CD14-positive monocyte (primary cell): ENCODE measurements at regions not wholly inside any gene's neighbourhood (a gene's known extent, or its start where the extent isn't known, plus 50 kb on each side); places are given as distances from the start of the nearest gene placed in this dataset.

ENCODE experiments used
- DNase-seq, 3 donors: peaks; one replicate each; pipeline ENCODE4 v3.0.0-alpha.2; 2011 to 2022
- H2AFZ ChIP-seq: 2 replicates; pipeline ENCODE4 v1.6.0; 2012; ENCODE audit warnings: mild to moderate bottlenecking, low read depth, low read length, inconsistent platforms; ENCODE audit not compliant: insufficient read depth, poor library complexity, severe bottlenecking
- H3K27ac ChIP-seq, 2 donors: 1 replicate in 1 of 2; 2 replicates in 1 of 2; pipeline ENCODE4 v1.5.1; 2012 to 2013; ENCODE audit warnings: low read length in 2 of 2, control low read depth in 1 of 2, inconsistent platforms in 1 of 2, low read depth in 1 of 2, mild to moderate bottlenecking in 1 of 2
- H3K27me3 ChIP-seq, 2 donors: one replicate each; pipeline versions ENCODE4 v1.6.0 to v1.6.1; 2011 to 2013; ENCODE audit warnings: low read length in 2 of 2; ENCODE audit not compliant: control insufficient read depth in 2 of 2, insufficient read depth in 2 of 2
- H3K36me3 ChIP-seq, 2 donors: replicated peaks in 1 of 2; 1 replicate in 1 of 2; 2 replicates in 1 of 2; pipeline versions ENCODE4 v1.5.1 to v1.6.1; 2012 to 2013; ENCODE audit warnings: low read length in 2 of 2, control low read depth in 1 of 2, inconsistent platforms in 1 of 2, mild to moderate bottlenecking in 1 of 2; ENCODE audit not compliant: insufficient read depth in 2 of 2, control insufficient read depth in 1 of 2
- H3K4me1 ChIP-seq, 2 donors: 1 replicate in 1 of 2; 2 replicates in 1 of 2; pipeline versions ENCODE4 v1.5.1 to v1.6.1; 2012 to 2013; ENCODE audit warnings: low read length in 2 of 2, control low read depth in 1 of 2, inconsistent platforms in 1 of 2, mild to moderate bottlenecking in 1 of 2, moderate library complexity in 1 of 2; ENCODE audit not compliant: insufficient read depth in 2 of 2, control insufficient read depth in 1 of 2
- H3K4me2 ChIP-seq: replicated peaks from 2 replicates; pipeline ENCODE3; 2012; ENCODE audit warnings: low read length, moderate library complexity, mild to moderate bottlenecking; ENCODE audit not compliant: poor library complexity, severe bottlenecking; ENCODE audit errors: extremely low read depth
- H3K4me3 ChIP-seq, 3 experiments: fragments of 200-600 bp in 1 of 3; sonication (generic) in 1 of 3; replicated peaks in 1 of 3; 1 replicate in 2 of 3; 2 replicates in 1 of 3; pipeline ENCODE4 v1.5.1; 2011 to 2013; ENCODE audit warnings: low read length in 3 of 3, mild to moderate bottlenecking in 3 of 3, control low read depth in 2 of 3, low read depth in 2 of 3, inconsistent platforms in 1 of 3, moderate library complexity in 1 of 3
- H3K79me2 ChIP-seq: 2 replicates; pipeline ENCODE4 v1.6.0; 2012; ENCODE audit warnings: mild to moderate bottlenecking, control low read depth, inconsistent platforms, low read length, moderate library complexity; ENCODE audit not compliant: insufficient read depth
- H3K9ac ChIP-seq: 2 replicates; pipeline ENCODE4 v1.6.0; 2017; ENCODE audit warnings: low read length, mild to moderate bottlenecking; ENCODE audit not compliant: insufficient read depth, poor library complexity, severe bottlenecking
- H3K9me3 ChIP-seq, 2 donors: replicated peaks in 1 of 2; 1 replicate in 1 of 2; 2 replicates in 1 of 2; pipeline versions ENCODE4 v1.5.1 to v1.6.1; 2012 to 2013; ENCODE audit warnings: low read length in 2 of 2, control low read depth in 1 of 2; ENCODE audit not compliant: control insufficient read depth in 1 of 2, insufficient read depth in 1 of 2
- H4K20me1 ChIP-seq: 2 replicates; pipeline ENCODE4 v1.6.0; 2012; ENCODE audit warnings: mild to moderate bottlenecking, low read length, control low read depth, moderate library complexity; ENCODE audit not compliant: insufficient read depth
- H3K27ac Mint-ChIP-seq, 7 donors: one replicate each; pipeline ENCODE4 v1.8.0; 2020; ENCODE audit warnings: mild to moderate bottlenecking in 7 of 7, mixed read lengths in 7 of 7, moderate library complexity in 6 of 7, inconsistent platforms in 2 of 7
- H3K27me3 Mint-ChIP-seq, 3 donors: one replicate each; pipeline ENCODE4 v1.8.0; 2021 to 2022; ENCODE audit warnings: low read depth in 3 of 3, mild to moderate bottlenecking in 3 of 3, mixed read lengths in 3 of 3, moderate library complexity in 3 of 3, inconsistent platforms in 1 of 3
- H3K36me3 Mint-ChIP-seq, 2 donors: one replicate each; pipeline ENCODE4 v1.8.0; 2020; ENCODE audit warnings: mixed read lengths in 2 of 2, inconsistent platforms in 1 of 2, mild to moderate bottlenecking in 1 of 2
- H3K4me1 Mint-ChIP-seq: one replicate; pipeline ENCODE4 v1.8.0; 2020; ENCODE audit warnings: mild to moderate bottlenecking, mixed read lengths
- H3K4me3 Mint-ChIP-seq, 2 donors: one replicate each; pipeline ENCODE4 v1.8.0; 2020; ENCODE audit warnings: mild to moderate bottlenecking in 2 of 2, mixed read lengths in 2 of 2, moderate library complexity in 1 of 2
- H3K9me3 Mint-ChIP-seq, 7 donors: one replicate each; pipeline ENCODE4 v1.8.0; 2020 to 2022; ENCODE audit warnings: mixed read lengths in 7 of 7, mild to moderate bottlenecking in 6 of 7, moderate library complexity in 6 of 7, inconsistent platforms in 2 of 7
- WGBS: methylation state at CpG from one replicate; pipeline ENCODE4 v1.1.5; 2013; ENCODE audit warnings: missing lambda C conversion rate; ENCODE audit not compliant: insufficient coverage; 5-methylcytosine and 5-hydroxymethylcytosine counted together
- intact Hi-C, 2 donors: fragments of 100-400 bp; cut with micrococcal nuclease; formaldehyde crosslinking; loops; one replicate each; pipeline versions ENCODE4 v1.15.0 to v1.15.1; 2023
- TF ChIP-seq, protein P1 (sequence below): fragments of 200-600 bp; IDR thresholded peaks from one replicate; pipeline ENCODE4 v1.8.0; 2022; ENCODE audit warnings: antibody characterized with exemption, mild to moderate bottlenecking

DNA sequence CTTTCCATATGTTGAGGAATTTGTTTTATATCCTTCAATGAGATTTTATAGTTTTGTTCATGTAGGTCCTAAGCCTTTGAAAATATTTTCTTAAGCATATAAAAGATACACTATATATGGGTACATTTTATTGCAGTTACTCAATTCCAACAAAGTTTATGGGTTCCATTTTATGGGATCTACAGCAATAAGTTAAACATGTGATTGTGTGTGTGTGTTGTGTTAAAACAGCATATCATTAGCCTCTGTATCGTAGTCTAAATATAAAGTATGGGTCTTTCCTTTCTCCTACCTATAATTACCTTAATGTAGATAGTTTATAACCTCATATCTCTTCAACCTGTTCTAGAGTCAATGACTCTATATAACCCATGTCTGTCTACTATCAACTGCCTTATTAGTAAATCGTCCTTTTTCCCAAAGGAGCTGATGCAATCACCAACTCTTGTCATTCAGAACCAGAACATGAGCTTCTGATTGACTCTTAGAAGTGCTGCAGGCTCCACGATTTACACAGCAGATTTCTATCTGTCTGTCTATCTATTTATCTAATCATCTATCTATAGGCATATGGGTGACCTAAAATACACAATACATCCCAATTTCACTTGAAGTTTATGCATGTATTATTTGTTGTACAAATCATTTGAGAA is 512.6 kb upstream of the CBLB start:
- intact Hi-C loops: no loop called here
- Histone ChIP-seq H4K20me1 (no peaks in the 10 kb centered on the region), H3K79me2 (no peaks in the 10 kb centered on the region), H3K27me3 (no peaks in the 10 kb centered on the region), H3K4me2 (no peak overlapping the region), H3K4me3 (no peak overlapping the region), H3K4me1 (no peaks in the 10 kb centered on the region), H2AFZ (no peak overlapping the region), H3K27ac (no peak overlapping the region), H3K9me3 (peaks cover 3 to 11% of the 10 kb centered on the region in 2 donors), H3K9ac (no peak overlapping the region), H3K36me3 (no peaks in the 10 kb centered on the region)
- H3K27me3 Mint-ChIP-seq: no peaks in the 10 kb centered on the region
- no peak for DNase-seq
- TF ChIP-seq, protein P1, sequence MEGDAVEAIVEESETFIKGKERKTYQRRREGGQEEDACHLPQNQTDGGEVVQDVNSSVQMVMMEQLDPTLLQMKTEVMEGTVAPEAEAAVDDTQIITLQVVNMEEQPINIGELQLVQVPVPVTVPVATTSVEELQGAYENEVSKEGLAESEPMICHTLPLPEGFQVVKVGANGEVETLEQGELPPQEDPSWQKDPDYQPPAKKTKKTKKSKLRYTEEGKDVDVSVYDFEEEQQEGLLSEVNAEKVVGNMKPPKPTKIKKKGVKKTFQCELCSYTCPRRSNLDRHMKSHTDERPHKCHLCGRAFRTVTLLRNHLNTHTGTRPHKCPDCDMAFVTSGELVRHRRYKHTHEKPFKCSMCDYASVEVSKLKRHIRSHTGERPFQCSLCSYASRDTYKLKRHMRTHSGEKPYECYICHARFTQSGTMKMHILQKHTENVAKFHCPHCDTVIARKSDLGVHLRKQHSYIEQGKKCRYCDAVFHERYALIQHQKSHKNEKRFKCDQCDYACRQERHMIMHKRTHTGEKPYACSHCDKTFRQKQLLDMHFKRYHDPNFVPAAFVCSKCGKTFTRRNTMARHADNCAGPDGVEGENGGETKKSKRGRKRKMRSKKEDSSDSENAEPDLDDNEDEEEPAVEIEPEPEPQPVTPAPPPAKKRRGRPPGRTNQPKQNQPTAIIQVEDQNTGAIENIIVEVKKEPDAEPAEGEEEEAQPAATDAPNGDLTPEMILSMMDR: no peak
- peaks cover 3 to 20% (median 13%) of the 10 kb centered on the region in 7 donors for H3K9me3 Mint-ChIP-seq
- peaks cover 6% of the 10 kb centered on the region for H3K4me1 Mint-ChIP-seq
- H3K27ac Mint-ChIP-seq: no peak overlapping the region
- H3K4me3 Mint-ChIP-seq: no peak overlapping the region
- 67% methylated on average over 1 of the region's 3 CpGs for WGBS
- H3K36me3 Mint-ChIP-seq: no peaks in the 10 kb centered on the region

DNA sequence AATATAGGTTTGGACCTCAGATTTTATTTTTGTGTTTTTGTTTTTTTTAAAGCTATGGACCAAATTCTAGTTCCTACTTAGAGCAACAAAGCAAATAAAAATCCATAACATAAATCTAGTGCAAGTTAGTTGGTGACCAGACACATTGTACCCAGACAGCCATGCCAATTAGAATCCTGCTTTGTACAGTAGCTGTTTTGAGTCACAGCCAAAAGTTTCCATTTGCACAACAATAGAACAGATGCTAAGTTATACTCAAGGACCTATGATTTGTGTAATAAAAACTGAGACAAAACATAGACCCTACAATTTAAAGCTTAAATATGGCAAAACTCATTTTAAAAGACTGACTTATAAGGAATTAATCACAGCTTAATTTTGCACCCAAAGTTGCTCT is 513.1 kb upstream of the CBLB start:
- Mint-ChIP-seq H3K36me3 (no peaks in the 10 kb centered on the region), H3K4me3 (no peak overlapping the region), H3K9me3 (peaks cover 3 to 20% (median 12%) of the 10 kb centered on the region in 7 donors), H3K27me3 (no peaks in the 10 kb centered on the region), H3K27ac (no peak overlapping the region), H3K4me1 (peaks cover 6% of the 10 kb centered on the region)
- H4K20me1 ChIP-seq: no peaks in the 10 kb centered on the region
- TF ChIP-seq, protein P1: no peak
- H3K4me2 ChIP-seq: no peak overlapping the region
- intact Hi-C loops: no loop called here
- DNase-seq: no peak
- H3K79me2 ChIP-seq: no peaks in the 10 kb centered on the region
- no peak overlapping the region for H2AFZ ChIP-seq
- H3K4me1 ChIP-seq: no peaks in the 10 kb centered on the region
- H3K9ac ChIP-seq: no peak overlapping the region
- H3K27me3 ChIP-seq: no peaks in the 10 kb centered on the region
- no peak overlapping the region for H3K27ac ChIP-seq
- H3K36me3 ChIP-seq: no peaks in the 10 kb centered on the region
- H3K4me3 ChIP-seq: no peak overlapping the region
- peaks cover 3 to 11% of the 10 kb centered on the region in 2 donors for H3K9me3 ChIP-seq
